ENCODE measurements at regions not wholly inside any gene's neighbourhood (a gene's known extent, or its start where the extent isn't known, plus 50 kb on each side); places are given as distances from the start of the nearest gene placed in this dataset.

GRCh38 chr15:57823325-57823882, 116.9 kb downstream of the POLR2M start:
- no peak for DNase-seq

DNA sequence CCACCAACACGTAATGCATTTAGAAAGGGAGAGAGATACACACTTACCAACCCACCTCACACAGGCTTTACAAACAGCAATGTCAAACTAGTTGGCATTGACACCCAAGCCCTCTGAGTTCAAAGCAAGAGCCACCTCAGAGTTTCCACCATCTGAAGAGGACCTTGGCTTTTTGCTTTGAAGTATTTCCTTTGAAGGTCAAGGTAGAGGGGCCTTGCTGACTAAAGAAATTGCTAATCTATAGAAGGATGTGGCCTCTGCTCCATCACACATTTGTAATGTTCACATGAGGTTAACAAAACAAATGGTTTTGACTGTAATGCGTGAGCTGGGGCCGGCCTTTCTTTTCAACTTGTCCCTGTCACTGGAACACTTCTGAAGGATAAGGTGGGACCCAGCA, 117.7 kb downstream of the POLR2M start:
- no peak for DNase-seq

DNA sequence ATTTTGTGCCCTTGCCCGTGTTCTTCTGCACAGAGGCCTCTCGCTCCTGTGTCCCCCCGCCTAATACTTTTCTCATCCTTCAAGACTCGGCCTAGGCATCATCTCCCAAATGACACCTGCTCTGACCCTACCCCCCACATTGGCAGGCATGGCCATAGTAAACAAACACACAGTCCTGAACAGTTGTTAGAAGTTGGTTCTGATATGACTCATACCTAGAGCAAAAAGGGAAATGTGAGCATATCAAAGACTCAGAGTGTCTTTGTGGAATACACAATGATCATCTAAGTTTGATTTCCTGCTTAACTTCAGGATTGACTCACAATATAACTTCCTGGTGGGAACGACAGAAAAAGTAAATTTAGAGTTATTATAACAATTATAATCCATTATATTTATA, 120.5 kb downstream of the POLR2M start:
- no peak for DNase-seq

DNA sequence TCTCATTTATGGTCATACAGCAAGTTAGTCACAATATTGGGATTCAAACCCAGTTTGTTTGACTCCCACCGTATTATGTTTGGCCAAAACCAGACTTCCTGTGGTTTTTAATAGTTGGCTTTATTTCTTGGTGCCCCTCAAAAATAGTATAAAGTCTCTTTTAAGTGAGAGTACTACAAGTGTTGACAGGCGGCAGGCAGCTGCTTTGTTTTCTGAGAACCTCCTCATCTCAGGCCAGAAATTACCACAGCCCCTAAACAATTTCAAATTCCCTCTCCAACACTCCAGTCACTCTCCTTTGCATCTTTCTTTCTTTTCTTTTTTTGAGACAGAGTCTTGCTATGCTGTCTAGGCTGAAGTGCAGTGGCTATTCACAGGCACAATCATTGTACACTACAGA, 121.5 kb downstream of the POLR2M start:
- DNase-seq, result no peak

DNA sequence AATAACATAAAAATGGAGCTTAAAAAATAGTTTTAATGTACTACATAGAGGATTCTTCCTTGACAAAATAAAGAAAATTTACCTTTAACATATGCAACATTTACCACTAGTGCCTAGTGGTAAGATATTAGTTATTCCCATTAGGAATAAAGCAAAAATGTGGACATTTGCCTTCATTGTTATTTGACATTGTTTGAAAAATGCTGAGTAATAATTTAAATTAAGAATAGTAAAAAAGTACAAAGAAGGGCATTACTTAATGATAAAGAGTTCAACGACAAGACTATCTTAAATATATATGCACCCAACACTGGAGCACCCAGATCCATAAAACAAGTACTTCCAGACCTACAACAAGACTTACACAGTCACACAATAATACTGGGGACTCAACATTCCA, 125.7 kb downstream of the POLR2M start:
- no peak for DNase-seq

DNA sequence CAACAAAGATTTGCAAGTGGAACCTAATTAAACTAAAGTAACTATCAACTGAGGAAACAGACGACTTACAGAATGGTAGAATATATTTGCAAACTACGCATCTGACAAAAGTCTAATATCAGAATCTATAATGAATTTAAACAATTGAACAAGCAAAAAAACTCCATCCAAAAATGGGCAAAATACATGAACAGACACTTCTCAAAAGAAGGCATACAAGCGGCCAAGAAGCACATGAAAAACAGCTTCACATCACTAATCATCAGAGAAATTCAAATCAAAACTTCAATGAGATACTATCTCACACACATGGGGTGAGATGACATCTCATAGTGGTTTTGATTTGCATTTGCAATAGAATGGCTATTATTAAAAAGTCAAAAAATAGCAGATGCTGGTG, 128.6 kb downstream of the POLR2M start:
- DNase-seq, result no peak

DNA sequence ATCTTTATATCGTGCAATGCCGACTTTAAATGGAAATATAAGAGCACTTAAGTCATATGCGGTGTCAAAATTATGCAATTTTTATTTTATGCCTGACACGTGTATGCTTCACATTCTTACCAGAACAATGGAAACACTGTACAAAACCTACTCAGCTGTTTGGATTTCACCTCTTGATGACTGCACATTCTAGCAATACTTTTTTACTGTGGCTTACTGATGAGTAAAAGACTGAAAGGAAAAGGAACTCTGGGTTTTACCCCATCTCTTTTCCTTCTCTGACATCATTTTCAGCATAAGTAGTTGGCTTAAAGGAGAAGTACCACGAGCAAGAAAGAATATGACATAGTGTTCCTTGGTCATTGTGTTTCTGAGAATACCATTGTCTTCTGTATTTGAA, 142.8 kb downstream of the POLR2M start:
- DNase-seq, result no peak

DNA sequence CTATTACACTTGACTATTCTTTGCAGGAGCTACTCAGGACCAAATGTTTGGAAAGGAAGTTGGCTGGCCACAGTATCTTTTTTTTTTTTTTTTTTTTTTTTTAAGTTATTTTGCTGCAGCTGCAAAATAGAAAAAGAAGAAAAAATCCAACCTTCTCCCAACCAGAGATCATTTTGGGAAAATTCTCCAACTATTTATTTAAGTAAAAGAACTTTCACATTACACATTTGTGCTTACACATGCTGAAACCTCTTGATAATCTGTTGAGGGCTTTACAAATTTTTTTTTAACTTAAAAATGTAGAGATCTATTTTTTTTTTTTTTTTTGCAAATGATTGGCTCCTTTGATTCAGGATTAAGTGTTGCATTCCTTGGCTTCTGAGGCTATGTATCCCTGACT, 148.0 kb downstream of the POLR2M start:
- no peak for DNase-seq

DNA sequence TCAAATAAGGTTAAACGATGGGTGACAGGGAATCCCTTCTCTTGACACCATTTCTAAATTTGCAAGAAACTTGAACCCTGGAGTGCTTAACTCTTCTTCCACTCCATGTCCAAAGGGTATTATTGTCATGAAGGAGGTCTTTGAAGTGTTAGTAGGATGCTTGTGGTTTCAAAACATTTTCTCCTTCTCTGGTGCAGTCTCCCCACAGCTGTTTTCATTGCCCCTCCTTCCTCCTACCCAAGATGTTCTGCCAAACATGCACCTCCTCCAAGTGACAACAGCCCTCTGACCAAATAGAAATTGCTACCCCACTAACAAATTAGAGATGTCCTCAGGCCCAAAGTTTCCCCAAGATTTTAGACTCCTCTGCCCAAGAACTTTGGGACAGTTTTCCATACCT, 151.4 kb downstream of the POLR2M start:
- no peak for DNase-seq

DNA sequence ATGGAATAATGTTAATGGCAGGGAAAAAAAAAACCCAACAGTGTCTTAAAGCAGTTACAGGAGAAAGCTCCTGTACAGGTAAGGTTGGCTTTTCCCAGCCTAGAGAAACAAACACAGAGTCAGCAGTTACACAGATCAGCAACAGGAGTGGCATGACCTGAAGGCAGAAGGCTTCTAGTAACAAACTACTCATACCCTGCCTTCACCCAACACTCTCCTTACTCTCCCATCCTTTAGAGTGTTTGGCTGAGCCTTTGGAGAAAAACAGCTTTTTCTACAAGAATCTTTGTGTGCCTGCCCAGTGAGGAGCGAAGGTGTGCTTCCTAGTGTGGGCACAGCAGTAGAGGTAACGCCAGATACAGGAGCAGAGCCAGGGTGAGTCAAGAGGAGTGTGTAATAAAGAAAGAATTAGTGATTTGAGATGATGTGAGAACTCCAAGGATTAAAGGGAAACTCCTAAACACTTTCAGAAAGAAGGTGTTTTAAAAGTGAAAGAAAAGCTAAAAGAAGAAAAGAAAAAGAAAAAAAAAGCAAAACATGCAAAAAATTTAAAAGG, 152.7 kb downstream of the POLR2M start:
- no peak for DNase-seq

- DNase-seq, result peak; percentile 82
These were observed 154.6 kb downstream of the POLR2M start for GRCh38 chr15:57861034-57861638.

GRCh38 chr15:57861815-57862586, 155.5 kb downstream of the POLR2M start:
- DNase-seq, result no peak

GRCh38 chr15:57862761-57863160, 156.2 kb downstream of the POLR2M start:
- no peak for DNase-seq

GRCh38 chr15:57865294-57865693, 158.8 kb downstream of the POLR2M start:
- peak; percentile 29 for DNase-seq

GRCh38 chr15:57866149-57866736, 159.7 kb downstream of the POLR2M start:
- peak; percentile 78 for DNase-seq

- DNase-seq, result peak; percentile 31
These were observed 161.7 kb downstream of the POLR2M start for GRCh38 chr15:57867970-57868798.

- DNase-seq, result no peak
These were observed 164.2 kb downstream of the POLR2M start for GRCh38 chr15:57870667-57871066.

DNA sequence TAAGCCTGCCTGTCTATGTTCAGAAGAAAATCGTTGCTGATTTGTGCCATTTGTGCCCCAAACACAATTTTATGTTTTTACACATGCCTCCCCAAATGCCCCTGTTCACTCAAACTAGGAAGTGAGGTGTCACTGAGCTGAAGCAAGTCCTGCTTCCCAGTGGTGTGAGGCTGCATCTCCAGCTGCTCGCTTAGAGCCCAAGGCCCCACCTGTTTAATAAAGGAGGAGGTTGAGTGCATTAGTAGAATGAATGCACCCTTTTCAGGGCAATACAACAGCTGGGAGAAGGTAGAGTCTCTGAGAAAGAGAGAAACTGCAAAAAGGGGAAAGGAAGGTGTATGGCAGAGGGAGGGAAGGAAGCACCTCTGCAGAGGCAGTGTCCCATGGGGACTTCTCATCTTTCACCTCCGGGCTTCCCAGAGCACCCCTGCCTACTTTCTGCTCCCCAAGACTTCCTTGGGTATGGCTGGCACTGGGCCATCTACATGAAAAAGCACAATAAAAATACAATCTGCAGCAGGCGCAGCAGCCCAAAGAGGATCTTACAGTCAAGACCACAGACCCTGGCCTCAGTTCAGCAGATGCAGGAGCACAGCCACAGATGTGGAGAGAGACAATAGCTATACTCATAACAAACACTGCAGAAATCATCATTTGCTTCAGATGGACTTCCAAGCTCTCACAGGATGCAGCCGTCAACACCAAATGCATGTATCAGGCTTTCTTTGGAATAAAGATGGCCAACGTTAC, 165.9 kb downstream of the POLR2M start:
- no peak for DNase-seq

DNA sequence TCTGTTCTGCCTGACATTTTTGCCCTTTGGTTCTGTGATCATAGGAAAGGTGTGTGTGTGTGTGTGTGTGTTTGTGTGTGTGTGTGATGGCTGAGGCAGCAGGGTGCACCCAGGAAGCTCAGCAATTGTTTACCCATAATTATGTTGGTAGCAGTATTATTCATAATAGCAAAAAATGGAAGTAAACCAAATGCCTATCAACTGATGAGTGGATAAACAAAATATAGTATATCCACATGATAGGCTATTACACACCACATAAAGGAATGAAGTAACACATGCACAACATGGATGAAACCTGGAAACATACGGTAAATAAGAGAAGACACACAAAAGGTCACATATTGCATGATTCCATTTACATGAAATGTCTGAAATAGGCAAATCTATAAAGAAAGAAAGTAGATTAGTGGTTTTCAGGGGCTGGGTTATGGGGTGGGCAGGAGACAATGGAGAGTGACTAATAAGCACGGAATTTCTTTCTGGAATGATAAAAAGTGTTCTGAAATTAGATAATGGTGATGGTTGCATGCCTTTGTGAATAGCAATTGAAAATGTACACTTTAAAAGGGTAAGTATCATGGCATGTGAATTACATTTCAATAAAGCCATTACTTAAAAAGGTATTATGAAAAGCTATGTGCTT, 167.2 kb downstream of the POLR2M start:
- no peak for DNase-seq

DNA sequence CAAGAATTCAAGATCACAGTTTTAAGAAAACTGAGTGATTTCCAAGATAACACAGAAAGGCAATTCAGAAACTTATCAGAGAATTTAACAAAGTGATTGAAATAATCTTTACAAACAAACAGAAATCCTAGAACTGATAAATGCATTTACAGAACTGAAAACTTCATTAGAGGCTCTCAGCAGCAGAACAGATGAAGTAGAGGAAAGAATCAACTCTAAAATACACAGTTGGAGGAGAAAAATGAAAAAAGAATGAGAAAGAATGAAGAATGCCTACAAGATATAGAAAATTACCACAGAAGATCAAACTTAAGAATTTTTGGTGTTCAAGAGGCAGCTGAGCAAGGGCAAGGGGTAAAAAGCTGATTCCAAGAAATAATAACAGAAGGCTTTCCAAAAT, 168.8 kb downstream of the POLR2M start:
- DNase-seq, result no peak

- no peak for DNase-seq
These were observed 172.1 kb downstream of the POLR2M start for GRCh38 chr15:57878573-57878972.

DNA sequence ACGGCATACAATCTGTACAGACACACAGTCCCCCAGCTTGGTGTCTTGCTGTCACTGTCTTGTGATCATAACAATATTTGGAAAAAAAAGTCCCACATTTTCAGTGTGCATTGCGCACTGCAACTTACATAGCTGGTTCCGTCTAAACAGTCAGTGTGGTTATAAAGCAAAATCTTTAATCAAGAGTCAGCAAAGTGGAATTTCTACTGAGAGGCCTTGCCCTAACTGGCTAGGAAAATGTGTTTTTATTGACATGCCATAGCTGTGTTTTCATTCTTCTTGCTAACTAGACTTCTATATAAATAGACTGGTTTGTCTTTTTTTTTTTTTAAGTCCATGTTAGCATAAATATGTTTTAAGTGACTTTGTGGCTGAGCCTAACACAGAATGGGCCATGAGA, 174.8 kb downstream of the POLR2M start:
- DNase-seq, result no peak

All from hematopoietic multipotent progenitor cell treated with erythropoietin and hydrocortisone succinate and interleukin-3 and kit ligand, for 6 days (in vitro differentiated cells).